Osteoblast (primary cell): ENCODE measurements at regions not wholly inside any gene's neighbourhood (a gene's known extent, or its start where the extent isn't known, plus 50 kb on each side); places are given as distances from the start of the nearest gene placed in this dataset.

Experiments
- DNase-seq: peaks from one replicate; pipeline ENCODE4 v3.0.0; 2011; ENCODE audit warnings: low spot score, mixed read lengths; ENCODE audit not compliant: insufficient read length; ENCODE audit errors: missing footprints
- H2AFZ ChIP-seq: 2 replicates; pipeline ENCODE4 v1.6.0; 2011; ENCODE audit warnings: mild to moderate bottlenecking, low read length
- H3K27ac ChIP-seq: 2 replicates; pipeline ENCODE4 v1.5.1; 2011; ENCODE audit warnings: mild to moderate bottlenecking, low read depth, low read length, moderate library complexity
- H3K27me3 ChIP-seq: 2 replicates; pipeline ENCODE4 v1.6.0; 2012; ENCODE audit warnings: mild to moderate bottlenecking, control low read depth, inconsistent platforms, low read length, moderate library complexity; ENCODE audit not compliant: insufficient read depth
- H3K36me3 ChIP-seq: 2 replicates; pipeline ENCODE4 v1.5.1; 2011; ENCODE audit warnings: mild to moderate bottlenecking, low read length, control low read depth, moderate library complexity; ENCODE audit not compliant: insufficient read depth
- H3K4me1 ChIP-seq: 2 replicates; pipeline ENCODE4 v1.5.1; 2011; ENCODE audit warnings: mild to moderate bottlenecking, low read length, control low read depth, moderate library complexity; ENCODE audit not compliant: insufficient read depth
- H3K4me2 ChIP-seq: 2 replicates; pipeline ENCODE4 v1.6.0; 2011; ENCODE audit warnings: mild to moderate bottlenecking, low read length; ENCODE audit not compliant: insufficient read depth
- H3K4me3 ChIP-seq: fragments of 200-600 bp; sonication (generic); 3 replicates; pipeline ENCODE4 v1.5.1; 2012; ENCODE audit warnings: mild to moderate bottlenecking, low read length, inconsistent platforms; ENCODE audit not compliant: insufficient read depth
- H3K79me2 ChIP-seq: 2 replicates; pipeline ENCODE4 v1.6.0; 2012; ENCODE audit warnings: mild to moderate bottlenecking, low read length, control low read depth, inconsistent platforms; ENCODE audit not compliant: insufficient read depth
- H3K9me3 ChIP-seq: 2 replicates; pipeline ENCODE4 v1.5.1; 2011; ENCODE audit warnings: low read depth, low read length, control low read depth
- H4K20me1 ChIP-seq: 2 replicates; pipeline ENCODE4 v1.6.0; 2012; ENCODE audit warnings: mild to moderate bottlenecking, low read length, control low read depth; ENCODE audit not compliant: insufficient read depth
- CTCF ChIP-seq: IDR thresholded peaks from 2 replicates; pipeline ENCODE4 v1.5.1; 2011; ENCODE audit warnings: mild to moderate bottlenecking, low read depth, low read length, moderate library complexity; ENCODE audit errors: extremely low read depth

- Histone ChIP-seq H3K27me3 (no peaks in the 10 kb centered on the region), H3K36me3 (no peaks in the 10 kb centered on the region), H3K4me1 (peaks cover 18% of the 10 kb centered on the region), H3K4me3 (peak overlapping the region; percentile 8), H2AFZ (peak overlapping the region; percentile 25), H3K4me2 (peak overlapping the region; percentile 39), H3K79me2 (no peaks in the 10 kb centered on the region), H3K9me3 (no peaks in the 10 kb centered on the region), H4K20me1 (no peaks in the 10 kb centered on the region), H3K27ac (no peak overlapping the region)
- TF ChIP-seq CTCF = no peak
- no peak for DNase-seq
Observed at GRCh38 chr4:108483079-108483478, 137.3 kb upstream of the RPL34 start.

- no peak overlapping the region for H2AFZ ChIP-seq
- TF ChIP-seq CTCF = no peak
- no peak overlapping the region for H3K4me3 ChIP-seq
- no peak overlapping the region for H3K27ac ChIP-seq
- H3K4me1 ChIP-seq = peaks cover 18% of the 10 kb centered on the region
- no peaks in the 10 kb centered on the region for H3K9me3 ChIP-seq
- no peak for DNase-seq
- H3K79me2 ChIP-seq = no peaks in the 10 kb centered on the region
- no peaks in the 10 kb centered on the region for H3K36me3 ChIP-seq
- no peaks in the 10 kb centered on the region for H4K20me1 ChIP-seq
- H3K4me2 ChIP-seq = no peak overlapping the region
- no peaks in the 10 kb centered on the region for H3K27me3 ChIP-seq
Observed at GRCh38 chr4:108480881-108481280, 139.5 kb upstream of the RPL34 start.

GRCh38 chr4:108477527-108478108 lies 142.8 kb upstream of the RPL34 start:
- Histone ChIP-seq H3K27me3 (peaks cover 3% of the 10 kb centered on the region), H3K36me3 (no peaks in the 10 kb centered on the region), H3K4me1 (peaks cover 2% of the 10 kb centered on the region), H3K4me3 (no peak overlapping the region), H3K9me3 (no peaks in the 10 kb centered on the region), H3K4me2 (no peak overlapping the region), H3K79me2 (no peaks in the 10 kb centered on the region), H3K27ac (no peak overlapping the region), H2AFZ (no peak overlapping the region), H4K20me1 (no peaks in the 10 kb centered on the region)
- no peak for TF ChIP-seq CTCF
- no peak for DNase-seq

GRCh38 chr4:108473163-108473720 lies 147.1 kb upstream of the RPL34 start:
- Histone ChIP-seq H3K79me2 (no peaks in the 10 kb centered on the region), H3K4me1 (no peaks in the 10 kb centered on the region), H3K4me3 (no peak overlapping the region), H3K9me3 (no peaks in the 10 kb centered on the region), H3K27ac (no peak overlapping the region), H3K36me3 (no peaks in the 10 kb centered on the region), H3K4me2 (no peak overlapping the region), H2AFZ (no peak overlapping the region), H3K27me3 (peaks cover 3% of the 10 kb centered on the region), H4K20me1 (no peaks in the 10 kb centered on the region)
- TF ChIP-seq CTCF = peak; percentile 16
- DNase-seq = no peak
